IPS-NIHi7 (cell line): ENCODE measurements at regions not wholly inside any gene's neighbourhood (a gene's known extent, or its start where the extent isn't known, plus 50 kb on each side); places are given as distances from the start of the nearest gene placed in this dataset.

Source experiments
- DNase-seq: peaks from one replicate; pipeline ENCODE4 v3.0.0; 2012; ENCODE audit warnings: mixed read lengths; ENCODE audit errors: extremely low spot score

GRCh38 chr10:56871160-56871668 is 510.2 kb upstream of the ZWINT start:
- DNase-seq = no peak

- no peak for DNase-seq
Measured at GRCh38 chr10:56867236-56867635, 506.2 kb upstream of the ZWINT start.

GRCh38 chr10:56856569-56856968 is 495.5 kb upstream of the ZWINT start:
- DNase-seq = no peak

GRCh38 chr10:56844978-56845529 is 484.0 kb upstream of the ZWINT start:
- no peak for DNase-seq

GRCh38 chr10:56836659-56837058 is 475.6 kb upstream of the ZWINT start:
- no peak for DNase-seq

- no peak for DNase-seq
Measured at GRCh38 chr10:56831681-56832080, 470.6 kb upstream of the ZWINT start.

- peak; percentile 35 for DNase-seq
Measured at GRCh38 chr10:56823849-56824248, 462.8 kb upstream of the ZWINT start.

- no peak for DNase-seq
Measured at GRCh38 chr10:56805022-56805421, 444.0 kb upstream of the ZWINT start.

- DNase-seq = no peak
Measured at GRCh38 chr10:56785292-56785691, 424.2 kb upstream of the ZWINT start.

GRCh38 chr10:56782503-56782902 is 421.4 kb upstream of the ZWINT start:
- DNase-seq = peak; percentile 21

- no peak for DNase-seq
Measured at GRCh38 chr10:56771343-56771742, 410.3 kb upstream of the ZWINT start.

- DNase-seq = no peak
Measured at GRCh38 chr10:56763090-56763489, 402.0 kb upstream of the ZWINT start.

- no peak for DNase-seq
Measured at GRCh38 chr10:56745490-56745889, 384.4 kb upstream of the ZWINT start.

- DNase-seq = no peak
Measured at GRCh38 chr10:56728349-56728748, 367.3 kb upstream of the ZWINT start.

- no peak for DNase-seq
Measured at GRCh38 chr10:56722912-56723311, 361.9 kb upstream of the ZWINT start.

GRCh38 chr10:56715262-56715661 is 354.2 kb upstream of the ZWINT start:
- DNase-seq = no peak

- DNase-seq = no peak
Measured at GRCh38 chr10:56698506-56698905, 337.4 kb upstream of the ZWINT start.

GRCh38 chr10:56679578-56679977 is 318.5 kb upstream of the ZWINT start:
- no peak for DNase-seq

- no peak for DNase-seq
Measured at GRCh38 chr10:56662765-56663447, 301.8 kb upstream of the ZWINT start.

GRCh38 chr10:56653289-56653688 is 292.2 kb upstream of the ZWINT start:
- no peak for DNase-seq

GRCh38 chr10:56646329-56647111 is 285.5 kb upstream of the ZWINT start:
- DNase-seq = no peak

- no peak for DNase-seq
Measured at GRCh38 chr10:56633876-56634452, 272.9 kb upstream of the ZWINT start.
